Islet of Langerhans (tissue), 1 donor: ENCODE measurements at regions not wholly inside any gene's neighbourhood (a gene's known extent, or its start where the extent isn't known, plus 50 kb on each side); places are given as distances from the start of the nearest gene placed in this dataset.

Experiments used
- FAIRE-seq: peaks from one replicate; lab custom pipeline; 2011; peaks lifted over from hg19 to GRCh38; lab: Jason Lieb, UNC

DNA sequence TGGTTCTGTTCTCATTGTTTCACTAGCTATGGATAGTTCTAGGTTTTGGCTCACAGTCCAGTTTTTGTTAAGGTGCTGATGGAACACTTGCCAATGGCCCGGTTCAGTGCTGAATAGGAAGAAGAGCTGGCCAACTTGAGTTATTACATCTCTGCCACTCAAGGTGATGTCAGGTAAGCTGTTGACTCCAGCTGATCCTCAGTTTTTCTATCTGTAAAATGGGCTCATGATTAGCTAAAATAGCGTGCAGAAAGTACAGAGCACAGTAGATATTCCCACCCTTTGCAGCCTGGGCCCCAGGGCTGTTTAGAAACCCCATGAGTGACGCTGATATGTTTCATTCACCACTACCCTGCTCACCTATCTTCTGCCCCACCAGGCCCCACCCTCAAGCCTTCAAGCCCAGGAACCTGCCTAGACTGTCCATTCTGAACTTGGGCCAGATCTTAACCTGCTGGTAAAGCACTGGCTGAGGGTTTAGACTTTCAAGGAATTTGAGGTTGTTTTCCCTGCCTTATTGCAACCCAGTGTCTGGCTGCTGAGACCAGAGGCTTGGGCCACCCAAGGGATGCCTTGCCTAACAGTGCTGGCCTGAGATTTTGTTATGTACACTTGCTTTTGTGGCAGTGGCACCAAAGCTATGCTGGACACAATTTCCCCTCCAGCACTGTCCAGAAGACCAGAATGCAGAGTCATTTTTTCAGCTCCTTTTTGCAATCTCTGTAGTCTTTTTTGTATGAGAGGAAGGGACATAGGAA, 378.2 kb upstream of the ZMIZ1 start:
- no peak for FAIRE-seq

DNA sequence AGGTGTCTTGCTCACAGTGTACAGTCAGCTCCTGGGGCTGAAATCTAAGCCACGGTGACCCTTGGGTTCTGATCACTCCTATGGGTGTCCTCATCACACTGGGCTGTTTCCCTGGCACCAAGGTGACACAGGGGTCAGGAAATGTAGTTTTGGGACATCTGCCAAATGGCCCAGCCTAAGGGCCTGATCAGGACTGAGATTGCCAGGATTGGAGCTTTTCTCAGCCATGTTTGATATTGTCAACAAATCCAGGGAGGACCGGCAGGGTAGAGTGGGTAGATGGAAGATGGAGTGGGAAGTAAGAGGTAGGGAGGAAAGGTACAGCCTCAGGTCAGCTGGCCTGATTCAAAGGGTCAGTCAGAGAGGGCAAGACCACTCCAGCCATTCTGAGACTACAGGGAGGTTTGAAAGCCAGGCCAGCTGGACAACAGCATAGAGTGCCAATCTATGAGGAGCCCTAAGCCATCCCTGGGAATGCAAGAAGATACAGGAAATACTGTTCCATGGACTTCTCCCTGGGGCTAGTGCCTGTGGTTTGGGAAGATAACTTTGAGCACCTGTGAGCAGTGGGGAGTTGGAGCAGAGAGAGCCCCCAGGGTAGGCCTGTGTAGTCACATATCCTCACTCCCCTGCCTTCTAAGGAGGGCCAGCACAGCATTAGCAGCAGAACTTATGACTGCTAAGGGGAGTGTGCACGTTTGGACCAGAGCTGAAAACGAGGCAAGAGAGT, 377.3 kb upstream of the ZMIZ1 start:
- no peak for FAIRE-seq

GRCh38 chr10:78692071-78692470, 376.7 kb upstream of the ZMIZ1 start:
- FAIRE-seq, result no peak

- no peak for FAIRE-seq
Observed at GRCh38 chr10:78695846-78696245, 372.9 kb upstream of the ZMIZ1 start.

GRCh38 chr10:78696791-78697395, 371.9 kb upstream of the ZMIZ1 start:
- peak; percentile 98 for FAIRE-seq

DNA sequence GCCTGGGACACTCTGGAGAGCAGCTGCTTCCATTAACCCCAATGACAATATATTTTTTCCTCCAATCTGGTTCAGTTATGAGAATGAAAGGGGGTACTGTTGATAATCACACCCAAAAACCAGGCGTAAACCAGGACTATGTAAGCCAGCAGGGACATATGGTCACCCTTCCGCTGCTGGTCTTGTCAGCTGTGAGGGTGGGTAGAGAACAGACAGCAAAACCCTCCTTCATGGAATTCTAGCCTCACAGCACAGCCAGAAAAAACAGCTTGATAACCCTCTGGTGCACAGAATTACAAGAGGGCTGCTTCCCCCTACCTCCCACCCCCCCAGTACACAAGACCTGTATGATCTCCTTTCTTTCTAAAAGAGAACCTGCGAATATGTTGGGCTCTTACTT, 368.8 kb upstream of the ZMIZ1 start:
- no peak for FAIRE-seq

DNA sequence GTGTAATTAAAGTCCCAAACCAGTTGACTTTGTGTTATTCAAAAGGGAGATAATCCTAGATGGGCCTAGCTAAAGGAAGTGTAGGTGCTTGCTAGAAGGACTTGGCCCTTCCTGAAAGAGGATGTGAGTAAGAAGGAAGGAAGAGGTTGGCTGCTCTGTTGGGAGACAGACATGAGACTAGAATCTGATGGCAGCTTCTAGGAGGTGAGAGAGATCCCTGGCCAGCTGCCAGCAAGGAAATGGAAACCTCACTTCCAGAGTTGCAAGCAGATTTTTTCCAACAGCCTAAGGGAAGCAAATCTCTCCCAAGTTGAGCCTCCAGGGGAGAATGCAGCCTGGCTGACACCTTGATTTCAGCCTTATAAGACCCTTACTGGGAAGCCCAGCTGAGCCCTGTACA, 368.4 kb upstream of the ZMIZ1 start:
- no peak for FAIRE-seq

DNA sequence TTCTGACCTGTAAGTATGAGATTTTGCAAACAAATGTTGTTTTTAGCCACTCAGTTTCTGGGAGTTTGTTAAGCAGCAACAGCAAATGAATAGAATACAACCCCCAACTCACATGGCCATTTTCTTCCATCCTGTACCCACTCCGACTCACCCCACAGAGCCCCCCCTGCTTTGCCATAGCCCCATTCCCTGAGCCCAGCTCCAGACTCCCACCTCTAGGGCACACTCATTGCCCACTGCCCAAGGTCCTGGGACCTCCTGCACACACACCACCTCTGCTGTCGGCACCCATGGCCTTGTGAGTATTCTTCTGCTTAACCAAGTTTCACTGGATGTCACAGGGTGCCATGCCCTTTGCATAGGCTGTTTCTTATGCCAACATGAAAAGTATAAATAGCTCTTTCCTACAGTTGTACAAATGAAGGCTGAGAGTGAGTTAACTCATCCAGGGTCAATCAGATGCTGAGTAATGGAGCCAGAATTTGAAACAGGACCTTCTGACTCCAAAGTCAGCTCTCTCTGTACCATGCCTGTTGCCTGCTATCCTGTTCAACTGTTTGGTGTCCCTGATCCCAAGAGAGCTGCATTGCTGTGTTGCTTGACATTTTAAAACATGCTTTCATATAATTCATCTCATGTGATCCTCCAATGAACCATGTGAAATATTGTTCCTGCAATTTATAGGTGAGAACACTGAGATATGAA, 367.8 kb upstream of the ZMIZ1 start:
- FAIRE-seq, result no peak

DNA sequence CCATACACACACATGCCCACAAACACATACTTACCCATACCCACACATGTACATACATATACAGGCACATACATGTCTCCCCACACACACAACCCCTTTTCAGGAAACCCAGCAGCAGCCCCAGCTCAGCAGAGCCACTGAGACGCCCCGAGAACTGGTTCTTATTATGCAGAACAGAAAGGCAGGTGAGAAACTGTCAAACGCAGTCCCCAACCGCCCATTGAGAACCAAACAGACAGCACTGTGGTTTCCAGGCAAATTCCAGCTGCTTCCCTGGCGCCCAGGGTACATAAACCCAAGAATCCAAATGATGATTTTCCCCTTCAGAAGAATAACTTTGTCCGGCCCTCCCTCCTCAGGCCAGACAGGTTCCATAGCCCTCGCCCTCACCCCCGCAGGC, 366.6 kb upstream of the ZMIZ1 start:
- no peak for FAIRE-seq

DNA sequence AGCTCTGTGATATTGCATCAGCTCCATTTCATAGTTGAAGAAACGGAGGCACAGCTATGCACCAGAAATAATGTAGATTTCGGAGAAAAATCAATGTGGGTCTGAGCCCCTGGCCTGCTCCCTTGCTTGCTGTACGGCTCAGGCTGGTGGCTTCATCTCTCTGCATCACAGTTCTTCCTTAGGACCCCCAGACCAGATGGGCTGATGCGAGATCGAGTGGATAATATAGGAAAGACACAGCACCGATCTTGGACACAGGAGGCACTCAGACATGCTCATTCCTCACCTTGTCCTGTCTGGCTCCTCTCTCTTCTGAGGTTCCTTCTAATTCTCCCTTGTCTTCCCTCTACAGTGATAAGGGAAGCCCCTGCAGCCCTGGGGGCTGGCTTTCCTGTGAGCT, 365.9 kb upstream of the ZMIZ1 start:
- FAIRE-seq, result no peak

GRCh38 chr10:78703593-78703992, 365.2 kb upstream of the ZMIZ1 start:
- no peak for FAIRE-seq

- no peak for FAIRE-seq
Observed at GRCh38 chr10:78706256-78706655, 362.5 kb upstream of the ZMIZ1 start.

DNA sequence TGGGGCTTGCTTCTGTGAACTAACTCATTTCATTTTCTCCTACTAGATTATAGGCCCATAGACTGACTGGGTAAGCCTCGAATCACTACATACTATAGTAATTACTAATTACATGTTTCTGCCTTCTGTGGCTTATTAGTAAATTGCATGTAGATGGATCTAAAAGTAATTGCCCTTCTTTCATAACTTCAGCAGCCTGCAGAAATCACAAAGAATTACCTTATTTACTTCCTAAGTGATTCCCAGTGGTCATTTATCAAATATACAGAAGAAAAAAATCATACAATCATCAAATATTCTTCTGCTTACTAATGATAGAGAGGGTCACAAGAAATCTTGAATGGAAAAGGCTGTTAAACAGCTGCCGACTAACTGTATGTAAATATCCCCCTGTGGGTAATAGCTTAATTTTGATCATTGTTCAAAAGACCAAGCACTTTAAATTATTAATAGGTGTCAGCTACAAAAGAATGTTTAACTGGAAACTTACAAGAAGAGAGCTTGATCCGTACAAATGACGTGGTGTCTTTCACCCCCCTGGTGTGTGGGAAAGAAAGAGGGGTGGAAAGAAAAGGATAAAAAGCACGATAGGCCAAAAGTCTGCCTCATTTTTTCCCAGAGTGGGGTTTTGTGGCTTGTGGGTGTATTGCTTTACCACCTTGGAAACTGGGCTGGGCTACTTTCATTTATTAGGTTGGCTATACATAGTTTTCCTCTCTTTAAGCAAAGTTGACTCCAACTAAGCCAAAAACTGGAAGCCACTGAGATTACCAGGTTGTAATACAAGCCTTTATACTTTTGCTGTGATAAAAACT, 361.8 kb upstream of the ZMIZ1 start:
- FAIRE-seq, result no peak

GRCh38 chr10:78707745-78708144, 361.0 kb upstream of the ZMIZ1 start:
- FAIRE-seq, result no peak

DNA sequence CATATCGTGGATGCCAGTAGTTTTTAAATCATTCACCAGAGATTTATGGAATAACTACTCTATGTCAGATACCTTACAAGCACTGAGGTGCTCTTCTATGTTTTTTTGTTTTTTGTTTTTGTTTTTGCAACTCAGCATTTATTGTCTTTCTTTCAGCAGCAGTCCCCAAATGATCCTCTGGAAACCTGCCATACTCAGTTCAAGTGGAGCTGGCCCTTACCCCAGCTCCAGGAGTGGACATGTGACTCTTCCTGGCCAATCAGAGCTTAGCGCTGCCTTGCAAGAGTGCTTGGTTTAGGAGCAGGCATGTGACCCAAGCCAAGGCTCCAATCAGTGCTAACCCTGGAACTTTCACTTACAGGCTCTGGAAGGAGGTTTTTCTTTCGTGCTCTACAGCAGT, 356.6 kb upstream of the ZMIZ1 start:
- FAIRE-seq, result no peak

DNA sequence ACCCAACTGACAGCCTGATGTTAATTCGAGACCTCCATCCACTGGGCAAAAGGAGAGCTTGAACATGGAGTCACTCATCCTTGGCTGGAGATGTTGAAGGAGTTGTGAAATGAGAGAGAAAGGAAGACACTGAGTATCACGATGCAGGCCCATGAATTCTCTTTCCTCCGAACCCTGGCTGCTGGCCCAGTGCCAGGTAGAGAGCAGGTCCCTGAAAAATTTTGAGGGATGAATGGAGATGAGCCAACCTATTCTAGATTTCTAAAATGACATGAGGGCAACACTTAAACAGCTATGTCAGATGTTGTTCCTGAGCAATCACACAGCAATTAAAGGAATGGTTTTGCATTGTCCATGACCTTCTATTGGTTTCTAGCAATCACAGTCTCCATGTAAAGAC, 355.1 kb upstream of the ZMIZ1 start:
- no peak for FAIRE-seq

GRCh38 chr10:78714225-78714624, 354.5 kb upstream of the ZMIZ1 start:
- no peak for FAIRE-seq

- FAIRE-seq, result no peak
Observed at GRCh38 chr10:78715435-78715834, 353.3 kb upstream of the ZMIZ1 start.

DNA sequence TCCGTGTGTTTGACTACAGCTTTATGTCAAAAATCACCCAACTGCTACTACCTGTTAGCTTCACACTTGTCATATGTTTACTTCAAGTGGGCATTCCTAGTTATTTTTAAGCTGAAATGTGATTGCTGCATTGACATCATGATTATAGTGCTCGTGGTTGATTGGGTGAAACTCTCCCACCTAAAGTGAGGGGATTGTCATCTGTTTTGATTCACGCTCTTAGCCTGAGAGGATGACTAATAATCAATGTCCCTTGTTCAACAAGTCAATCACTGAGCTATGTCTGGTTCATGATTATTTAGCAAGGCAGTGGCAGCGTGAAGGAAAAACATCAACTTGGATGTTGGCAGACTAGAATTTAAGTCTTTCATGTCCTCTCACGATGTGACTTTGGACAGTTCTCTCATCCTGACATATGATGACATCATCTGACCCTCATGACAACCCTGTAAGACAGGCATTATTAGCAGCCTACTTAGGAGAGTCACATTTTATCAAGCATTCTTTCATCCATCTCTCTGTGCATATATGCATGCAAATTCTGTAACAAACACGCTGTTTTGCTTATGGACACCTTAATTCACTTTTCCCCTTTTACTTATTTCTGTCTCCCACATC, 352.6 kb upstream of the ZMIZ1 start:
- no peak for FAIRE-seq

DNA sequence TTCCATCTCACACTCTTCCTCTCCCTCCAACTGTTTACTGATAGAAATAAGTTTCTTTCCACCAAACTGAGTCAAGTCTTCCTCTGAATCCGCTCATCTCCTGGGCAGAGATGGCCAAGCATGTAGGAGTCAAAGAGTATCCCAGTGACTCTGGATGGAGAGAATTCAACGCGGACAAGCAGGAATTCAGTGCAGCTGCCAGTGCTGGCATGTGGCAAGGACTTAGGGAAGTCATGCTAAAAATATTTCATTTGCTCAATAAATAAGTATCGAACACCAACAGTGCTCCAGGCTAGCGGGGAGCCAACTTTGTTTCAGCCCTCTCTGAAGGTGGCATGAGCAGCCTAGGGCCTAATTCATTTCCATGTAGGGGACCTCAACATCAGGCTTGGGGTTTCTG, 351.6 kb upstream of the ZMIZ1 start:
- FAIRE-seq, result no peak

- FAIRE-seq, result no peak
Observed at GRCh38 chr10:78718032-78718572, 350.7 kb upstream of the ZMIZ1 start.
